OCI-LY1 (cell line): ENCODE measurements at regions not wholly inside any gene's neighbourhood (a gene's known extent, or its start where the extent isn't known, plus 50 kb on each side); places are given as distances from the start of the nearest gene placed in this dataset.

Experiments
- H2AFZ ChIP-seq: fragments of 200-600 bp; sonication (generic), shearing (Covaris generic); 2 replicates; pipeline ENCODE4 v1.6.0; 2014; ENCODE audit warnings: antibody characterized with exemption, mild to moderate bottlenecking, low read length
- H3F3A ChIP-seq: fragments of 200-600 bp; sonication (generic), shearing (Covaris generic); 2 replicates; pipeline ENCODE4 v1.6.0; 2014; ENCODE audit warnings: mild to moderate bottlenecking, antibody characterized with exemption, low read length, moderate library complexity; ENCODE audit not compliant: insufficient read depth
- H3K27ac ChIP-seq: fragments of 200-600 bp; sonication (generic); 2 replicates; pipeline ENCODE4 v1.5.1; 2014; ENCODE audit warnings: low read length, mixed run types, mild to moderate bottlenecking, low read depth; ENCODE audit not compliant: poor library complexity, severe bottlenecking
- H3K27me3 ChIP-seq: fragments of 200-600 bp; sonication (generic); 2 replicates; pipeline ENCODE4 v1.6.0; 2014; ENCODE audit warnings: antibody characterized with exemption, mild to moderate bottlenecking, low read length, moderate library complexity; ENCODE audit not compliant: insufficient read depth
- H3K36me3 ChIP-seq: fragments of 200-600 bp; sonication (generic); 2 replicates; pipeline ENCODE4 v1.6.1; 2014; ENCODE audit warnings: mild to moderate bottlenecking, antibody characterized with exemption, low read length, moderate library complexity, mixed read lengths; ENCODE audit not compliant: insufficient read depth
- H3K4me1 ChIP-seq: fragments of 200-600 bp; sonication (generic); 2 replicates; pipeline ENCODE4 v1.5.1; 2014; ENCODE audit warnings: mild to moderate bottlenecking, low read length, moderate library complexity; ENCODE audit not compliant: insufficient read depth, severe bottlenecking
- H3K4me2 ChIP-seq: fragments of 200-600 bp; sonication (generic), shearing (Covaris generic); 2 replicates; pipeline ENCODE4 v1.6.1; 2014; ENCODE audit warnings: low read length
- H3K4me3 ChIP-seq: fragments of 200-600 bp; sonication (generic); 2 replicates; pipeline ENCODE4 v1.5.1; 2014; ENCODE audit warnings: low read length, low read depth, mild to moderate bottlenecking, mixed read lengths; ENCODE audit not compliant: poor library complexity, severe bottlenecking
- H3K79me2 ChIP-seq: fragments of 200-600 bp; shearing (Covaris generic); 2 replicates; pipeline ENCODE4 v1.6.1; 2016; ENCODE audit warnings: mixed run types, low read length, mixed read lengths; ENCODE audit not compliant: insufficient read depth
- H3K9ac ChIP-seq: fragments of 200-600 bp; sonication (generic), shearing (Covaris generic); 2 replicates; pipeline ENCODE4 v1.6.1; 2014; ENCODE audit warnings: mild to moderate bottlenecking, low read length, mixed read lengths
- H3K9me2 ChIP-seq: fragments of 200-600 bp; sonication (generic), shearing (Covaris generic); 2 replicates; pipeline ENCODE4 v1.6.1; 2014; ENCODE audit warnings: low read depth, mild to moderate bottlenecking, low read length, mixed read lengths
- H3K9me3 ChIP-seq: fragments of 200-600 bp; shearing (Covaris generic); 2 replicates; pipeline ENCODE4 v1.6.1; 2014; ENCODE audit warnings: low read length, mixed read lengths
- H4K20me1 ChIP-seq: fragments of 200-600 bp; sonication (generic), shearing (Covaris generic); 2 replicates; pipeline ENCODE4 v1.6.0; 2016; ENCODE audit warnings: mild to moderate bottlenecking, low read length; ENCODE audit not compliant: insufficient read depth
- CTCF ChIP-seq: fragments of 200-600 bp; sonication (generic), shearing (Covaris generic); IDR thresholded peaks from 2 replicates; pipeline ENCODE4 v1.5.1; 2017; ENCODE audit warnings: mild to moderate bottlenecking, antibody characterized with exemption, low read length, moderate library complexity, mixed read lengths
- EZH2 ChIP-seq: fragments of 200-600 bp; sonication (generic), shearing (Covaris generic); IDR thresholded peaks from 2 replicates; pipeline ENCODE4 v1.8.0; 2017; ENCODE audit warnings: borderline replicate concordance, mixed run types, mild to moderate bottlenecking, antibody characterized with exemption, low read length, moderate library complexity, mixed read lengths

DNA sequence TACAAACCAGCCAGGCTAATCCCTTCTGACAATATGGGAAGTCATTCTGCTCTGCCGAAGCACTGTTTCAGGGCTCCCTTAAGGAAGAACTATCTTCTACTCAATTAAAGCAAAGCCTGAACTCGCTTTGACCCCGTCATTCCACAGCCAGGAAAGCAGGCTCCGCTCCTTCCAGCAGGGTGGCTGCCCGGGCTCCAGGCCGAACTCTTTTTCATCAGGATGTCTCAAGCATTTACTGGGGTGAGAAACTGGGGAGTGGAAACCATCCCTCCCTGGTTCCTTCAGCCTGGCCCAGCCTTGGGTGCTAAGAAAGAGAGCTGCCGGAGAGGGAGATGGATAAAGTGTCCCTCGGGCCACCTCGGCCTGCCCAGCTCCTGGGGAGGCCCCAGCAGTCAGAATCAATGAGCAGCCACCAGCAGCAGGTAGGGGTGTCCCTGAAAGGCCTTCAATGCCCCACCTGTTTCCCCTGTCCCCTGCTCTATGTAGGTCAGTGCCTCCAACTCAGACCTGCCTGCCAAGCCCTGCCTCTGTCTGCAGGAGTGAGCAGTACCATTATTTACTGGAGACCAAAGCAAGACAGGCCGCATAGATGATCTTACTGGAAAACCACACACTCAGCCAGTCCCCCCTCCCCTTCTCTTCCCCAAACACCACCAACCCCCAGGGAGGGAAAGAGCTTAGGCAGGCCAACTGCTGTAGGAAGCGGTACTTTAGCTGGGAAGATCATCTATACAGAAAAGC, 225.6 kb upstream of the TLE3 start:
- H4K20me1 ChIP-seq = no peaks in the 10 kb centered on the region
- no peaks in the 10 kb centered on the region for H3F3A ChIP-seq
- no peak overlapping the region for H3K27ac ChIP-seq
- H3K27me3 ChIP-seq = no peaks in the 10 kb centered on the region
- H3K9ac ChIP-seq = no peak overlapping the region
- no peak for TF ChIP-seq CTCF
- no peak for TF ChIP-seq EZH2
- H3K4me1 ChIP-seq = peaks cover 69% of the 10 kb centered on the region
- H2AFZ ChIP-seq = no peak overlapping the region
- no peak overlapping the region for H3K4me2 ChIP-seq
- H3K9me3 ChIP-seq = no peaks in the 10 kb centered on the region
- no peaks in the 10 kb centered on the region for H3K36me3 ChIP-seq
- H3K9me2 ChIP-seq = no peaks in the 10 kb centered on the region
- no peaks in the 10 kb centered on the region for H3K79me2 ChIP-seq
- no peak overlapping the region for H3K4me3 ChIP-seq

GRCh38 chr15:70322051-70322668, 224.4 kb upstream of the TLE3 start:
- H3K9me2 ChIP-seq = no peaks in the 10 kb centered on the region
- H4K20me1 ChIP-seq = no peaks in the 10 kb centered on the region
- TF ChIP-seq CTCF = no peak
- no peak for TF ChIP-seq EZH2
- no peak overlapping the region for H2AFZ ChIP-seq
- H3K27me3 ChIP-seq = no peaks in the 10 kb centered on the region
- no peak overlapping the region for H3K4me3 ChIP-seq
- H3K4me2 ChIP-seq = peak overlapping the region; percentile 52; the same call in 1 of the 2 replicates
- peaks cover 68% of the 10 kb centered on the region for H3K4me1 ChIP-seq
- H3K27ac ChIP-seq = peak overlapping the region; percentile 90
- peak overlapping the region; percentile 40; the same call in 1 of the 2 replicates for H3K9ac ChIP-seq
- H3K36me3 ChIP-seq = no peaks in the 10 kb centered on the region
- H3F3A ChIP-seq = no peaks in the 10 kb centered on the region
- H3K9me3 ChIP-seq = no peaks in the 10 kb centered on the region
- no peaks in the 10 kb centered on the region for H3K79me2 ChIP-seq

GRCh38 chr15:70321172-70321819, 223.6 kb upstream of the TLE3 start:
- Histone ChIP-seq H3K9me3 (no peaks in the 10 kb centered on the region), H3K9ac (peak overlapping the region; percentile 40; the same call in 1 of the 2 replicates), H3K9me2 (no peaks in the 10 kb centered on the region), H3K4me1 (peaks cover 68% of the 10 kb centered on the region), H3K36me3 (no peaks in the 10 kb centered on the region), H3K4me3 (peak overlapping the region; percentile 14), H2AFZ (no peak overlapping the region), H3F3A (no peaks in the 10 kb centered on the region), H3K27me3 (no peaks in the 10 kb centered on the region), H3K79me2 (no peaks in the 10 kb centered on the region), H3K4me2 (peak overlapping the region; percentile 52), H3K27ac (peak overlapping the region; percentile 90), H4K20me1 (no peaks in the 10 kb centered on the region)
- TF ChIP-seq EZH2 (no peak), CTCF (no peak)
